NCI-H345 treated with DMSO at 0.1 percent for 48 hours (cell line): ENCODE measurements at regions not wholly inside any gene's neighbourhood (a gene's known extent, or its start where the extent isn't known, plus 50 kb on each side); places are given as distances from the start of the nearest gene placed in this dataset.
A peak's percentile ranks its signal among the peaks of the same experiment; 100 is the strongest.
"Not testable (repeated sequence)": the region's sequence is repeated elsewhere in the genome, so short reads cannot be mapped to it uniquely, and the experiment has no call there.

Source experiments
- DNase-seq: peaks from one replicate; lab custom pipeline; 2025; ENCODE audit not compliant: unreplicated experiment; lab: John Stamatoyannopoulos, UW

DNA sequence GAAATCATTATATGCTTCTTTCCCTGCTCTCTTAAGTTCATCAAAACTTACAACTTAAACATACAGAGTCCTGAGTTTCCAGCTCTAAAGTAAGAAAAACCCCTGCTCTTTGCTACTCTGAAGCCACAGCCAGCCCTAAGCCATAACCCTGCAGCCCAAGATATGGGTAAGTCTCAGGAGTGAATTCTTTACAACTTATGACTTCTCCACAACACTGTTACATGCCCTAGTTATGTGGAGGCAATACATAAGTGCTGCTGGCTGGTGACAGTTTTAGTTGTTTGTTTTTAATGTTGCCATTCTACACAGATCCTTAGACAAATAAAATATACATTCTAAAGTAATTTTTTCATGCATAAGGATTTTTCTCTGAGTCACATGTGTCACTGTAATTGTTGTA is 100.2 kb downstream of the FBXO8 start:
- no peak for DNase-seq

- no peak for DNase-seq
Measured at GRCh38 chr4:174181827-174182226, 101.6 kb downstream of the FBXO8 start.

- DNase-seq, result no peak
Measured at GRCh38 chr4:174177536-174177935, 105.9 kb downstream of the FBXO8 start.

GRCh38 chr4:174175836-174176235 is 107.6 kb downstream of the FBXO8 start:
- DNase-seq, result not testable (repeated sequence)

GRCh38 chr4:174173360-174173759 is 110.1 kb downstream of the FBXO8 start:
- no peak for DNase-seq

DNA sequence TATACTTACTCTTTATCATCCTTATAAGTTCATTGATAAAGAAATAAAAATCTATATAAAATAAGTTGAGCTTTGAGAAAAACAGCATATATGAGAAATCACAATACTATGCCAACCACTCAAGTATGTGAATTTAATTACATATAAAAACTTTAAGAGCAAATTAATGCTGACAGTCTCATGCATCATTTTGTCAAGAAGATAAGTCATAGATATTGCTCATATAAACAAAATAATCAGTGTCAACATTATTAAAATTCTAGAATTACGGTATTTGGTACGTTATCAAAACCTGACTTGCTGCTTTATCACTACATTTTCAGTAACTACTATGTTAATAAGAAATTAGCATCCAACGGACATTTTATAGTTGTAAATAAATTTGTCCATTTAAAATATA is 111.2 kb downstream of the FBXO8 start:
- no peak for DNase-seq

- DNase-seq, result no peak
Measured at GRCh38 chr4:174170906-174171305, 112.6 kb downstream of the FBXO8 start.

DNA sequence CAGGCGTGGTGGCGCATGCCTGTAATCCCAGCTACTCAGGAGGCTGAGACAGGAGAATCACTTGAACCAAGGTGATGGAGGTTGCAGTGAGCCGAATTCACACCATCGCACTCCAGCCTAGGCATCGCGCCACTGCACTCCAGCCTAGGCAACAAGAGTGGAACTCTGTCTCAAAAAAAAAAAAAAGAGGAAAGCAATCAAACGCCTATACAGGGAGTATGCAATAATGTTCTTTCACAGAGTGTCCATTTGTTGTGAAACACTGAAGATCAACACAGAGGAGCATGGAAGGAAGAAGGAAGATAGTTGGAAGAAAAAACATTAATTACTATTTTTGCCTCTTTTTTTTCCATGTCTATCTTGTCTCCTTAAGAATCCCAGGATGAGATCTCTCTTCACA is 113.4 kb downstream of the FBXO8 start:
- DNase-seq, result no peak

DNA sequence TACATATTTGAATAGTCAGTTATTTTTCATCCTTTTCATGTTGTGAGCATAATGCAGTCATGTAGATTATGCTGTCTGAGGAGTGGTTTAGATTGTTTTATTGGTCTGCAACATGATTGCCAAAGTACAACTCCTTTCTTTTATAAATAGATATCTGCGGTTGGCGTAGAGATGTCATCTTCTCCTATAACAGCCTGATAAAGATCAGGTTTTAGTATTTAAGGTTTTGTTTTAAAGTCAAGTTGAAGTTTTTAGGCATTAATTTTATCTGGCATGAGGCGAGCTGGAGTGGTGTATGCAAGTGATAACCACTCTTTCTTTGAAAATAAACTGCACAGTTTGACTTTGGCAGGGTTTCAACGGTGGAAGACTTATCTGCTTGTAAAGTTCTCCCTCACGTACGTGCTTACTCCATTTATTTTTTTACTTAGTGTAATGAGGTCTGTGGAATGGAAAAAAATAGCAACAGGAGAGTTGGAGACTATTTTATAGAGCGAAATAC is 126.3 kb downstream of the FBXO8 start:
- DNase-seq, result no peak

DNA sequence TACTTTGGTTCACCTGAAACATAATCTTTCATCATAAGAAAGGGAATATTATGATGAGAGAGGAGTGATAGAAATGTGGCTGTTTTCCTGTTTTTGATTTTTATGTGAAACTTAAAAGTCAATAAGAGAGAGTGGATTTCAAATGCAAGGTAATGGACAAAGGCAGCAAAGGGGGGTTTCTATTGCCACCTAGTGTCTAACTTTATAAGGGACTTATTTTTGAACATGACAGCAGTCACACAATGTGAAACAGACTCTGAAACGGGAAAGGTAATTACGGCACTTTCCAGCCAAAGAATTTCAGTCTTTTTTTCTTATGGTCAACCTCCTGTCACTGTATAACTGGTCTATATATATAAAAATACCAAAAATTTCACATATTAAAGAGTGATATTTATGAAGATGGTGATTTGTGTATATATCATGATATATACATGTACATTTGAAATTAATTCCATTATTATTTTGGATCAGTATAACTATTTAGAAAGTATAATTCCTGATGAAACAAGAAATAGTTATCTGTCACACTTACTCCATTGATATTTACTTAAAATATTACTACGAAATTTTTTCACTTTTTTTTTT is 127.1 kb downstream of the FBXO8 start:
- peak; percentile 14 for DNase-seq

- DNase-seq, result no peak
Measured at GRCh38 chr4:174154215-174154854, 129.1 kb downstream of the FBXO8 start.

DNA sequence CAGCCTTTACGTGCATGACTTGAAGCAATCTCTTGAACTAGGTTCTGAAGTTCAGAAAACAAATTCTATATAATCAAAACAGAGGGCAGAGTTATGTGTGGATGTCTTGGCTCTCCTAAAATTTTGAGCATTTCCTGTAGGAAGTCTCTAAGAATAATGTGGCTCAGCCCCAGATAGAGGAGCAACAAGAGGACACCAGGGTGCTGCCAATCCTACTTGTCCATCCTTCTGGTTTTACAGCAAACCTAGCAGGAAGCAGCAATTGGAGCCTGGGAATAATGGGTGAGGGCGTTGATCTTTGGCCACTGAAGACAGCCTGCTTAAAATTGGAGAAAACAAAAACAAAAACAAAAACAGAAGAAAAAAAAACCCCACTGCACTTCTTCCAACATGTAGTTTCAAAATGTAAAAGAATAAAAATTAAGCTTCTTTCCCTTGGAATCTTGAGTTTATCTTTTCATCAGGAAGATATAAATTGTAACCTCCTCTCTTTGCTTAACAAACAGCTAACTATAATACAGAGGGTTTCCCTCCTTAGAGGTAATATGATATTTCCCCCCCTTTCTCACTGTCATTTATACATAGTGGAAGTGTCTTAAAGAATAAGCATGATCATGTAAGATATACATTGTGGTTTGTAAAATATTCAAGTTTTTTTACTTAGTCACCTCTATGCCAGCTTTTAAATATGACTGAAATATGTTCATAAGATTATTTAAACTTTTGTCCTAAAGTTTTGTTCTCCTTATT is 130.6 kb downstream of the FBXO8 start:
- no peak for DNase-seq

DNA sequence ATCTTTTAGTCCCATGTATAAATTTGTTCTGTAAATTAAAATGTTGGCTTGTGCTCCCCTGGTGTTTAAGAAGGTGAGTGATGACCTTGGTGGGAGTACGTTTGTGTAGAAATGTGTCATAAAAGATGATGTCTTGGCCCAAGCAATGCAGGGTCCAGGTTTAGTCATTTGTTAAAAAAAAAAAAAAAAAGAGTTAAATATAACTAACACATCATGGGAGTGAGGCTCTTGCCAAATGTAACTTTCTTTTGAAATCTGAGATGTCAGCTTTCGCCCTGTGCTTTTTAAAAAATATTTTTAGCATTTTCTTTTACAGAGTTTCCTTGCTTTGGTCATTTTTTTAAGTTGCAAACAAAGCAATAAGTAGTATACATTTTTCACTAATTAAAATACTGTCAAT is 135.6 kb downstream of the FBXO8 start:
- DNase-seq, result no peak

DNA sequence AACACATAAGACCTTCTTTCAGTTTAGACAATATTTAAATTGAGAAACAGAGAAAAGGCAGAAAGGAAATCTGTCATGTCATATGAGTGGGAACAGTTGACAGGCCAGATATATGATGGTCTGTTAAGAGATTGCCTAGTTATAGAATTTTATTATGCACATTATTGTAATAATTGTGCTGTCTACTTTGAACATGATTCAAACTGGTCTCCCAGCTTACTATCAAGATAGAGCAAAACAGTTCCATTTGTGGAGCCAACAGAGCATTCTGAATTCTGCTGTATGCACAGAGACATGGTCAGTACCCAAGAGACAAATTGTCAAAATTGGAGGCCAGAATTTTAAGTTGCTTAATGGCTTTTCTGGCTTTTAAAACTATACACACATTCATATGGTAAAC is 139.4 kb downstream of the FBXO8 start:
- no peak for DNase-seq

DNA sequence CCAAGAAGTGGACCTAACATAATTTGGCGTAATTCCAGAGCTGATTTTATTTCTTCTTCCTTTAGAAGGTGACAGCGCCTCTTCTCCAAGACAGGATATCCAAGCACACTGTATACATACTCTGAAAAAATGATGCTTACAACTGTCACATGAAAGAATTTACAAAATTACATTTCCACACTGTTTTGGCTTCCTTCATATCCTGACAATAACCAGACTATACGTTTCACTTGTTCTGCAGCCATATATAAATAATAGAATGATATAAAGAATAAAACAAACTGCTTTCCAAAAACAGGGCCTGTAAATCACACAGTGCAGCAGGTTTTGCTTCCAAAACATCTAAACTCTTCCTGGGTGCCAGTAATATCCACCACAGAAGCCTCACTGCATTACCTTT is 141.6 kb downstream of the FBXO8 start:
- no peak for DNase-seq

- DNase-seq, result no peak
Measured at GRCh38 chr4:174138616-174139015, 144.9 kb downstream of the FBXO8 start.

- no peak for DNase-seq
Measured at GRCh38 chr4:174137698-174138097, 145.8 kb downstream of the FBXO8 start.

DNA sequence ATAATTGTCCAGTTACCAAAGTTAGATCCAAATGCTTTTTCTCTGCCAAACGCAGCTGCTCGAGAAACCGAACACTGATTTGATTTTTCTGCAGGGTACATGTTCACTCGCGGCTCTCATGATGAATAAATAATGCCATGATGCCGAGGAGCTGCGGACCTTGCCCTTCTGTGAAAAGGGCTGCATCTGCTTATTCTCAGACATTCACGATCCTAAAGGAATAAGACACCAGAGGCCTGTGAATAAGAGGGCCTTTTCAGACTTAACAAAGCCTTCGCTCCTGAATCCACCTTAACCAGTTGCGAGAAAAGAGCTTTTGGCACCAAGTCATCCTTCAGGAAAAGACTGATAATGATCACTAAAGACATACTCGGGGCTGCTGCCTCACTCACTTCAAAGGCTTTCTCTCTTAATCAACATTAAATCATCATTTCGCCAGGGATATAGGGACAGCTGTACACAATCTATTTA is 147.5 kb downstream of the FBXO8 start:
- no peak for DNase-seq

- no peak for DNase-seq
Measured at GRCh38 chr4:174135530-174135929, 147.9 kb downstream of the FBXO8 start.

GRCh38 chr4:174134361-174134760 is 149.1 kb downstream of the FBXO8 start:
- no peak for DNase-seq

DNA sequence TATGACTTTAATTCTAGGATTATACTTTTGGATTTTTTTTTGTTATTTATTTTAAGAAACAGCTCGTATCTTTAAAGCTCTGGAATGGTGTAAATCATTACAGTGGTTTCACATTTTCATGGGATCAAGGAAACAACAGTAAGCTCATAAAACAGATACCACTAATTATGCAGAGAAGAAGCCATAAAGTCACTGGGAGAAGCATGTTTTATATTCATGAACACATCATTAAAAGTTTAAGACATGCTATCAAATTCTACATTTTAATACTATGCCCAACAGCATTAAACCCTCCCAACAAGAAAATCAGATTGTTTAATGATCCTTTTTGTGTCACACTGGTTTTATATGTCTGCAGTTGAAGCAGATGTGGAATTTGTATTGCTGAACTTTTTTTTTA is 149.9 kb downstream of the FBXO8 start:
- no peak for DNase-seq

GRCh38 chr4:174131901-174132300 is 151.6 kb downstream of the FBXO8 start:
- DNase-seq, result no peak
